ENCODE measurements at regions not wholly inside any gene's neighbourhood (a gene's known extent, or its start where the extent isn't known, plus 50 kb on each side); places are given as distances from the start of the nearest gene placed in this dataset.
A peak's percentile ranks its signal among the peaks of the same experiment; 100 is the strongest.

GRCh38 chr3:68090571-68090970 lies 436.2 kb upstream of the SUCLG2 start:
- ATAC-seq (ENCODE audit: low FRiP score) (no peak), DNase-seq (no peak)
- H3K36me3 ChIP-seq (ENCODE audit: control insufficient read depth in 1 of 2, insufficient read depth in 2 of 2, low read length in 1 of 2) = no peaks in the 10 kb centered on the region
- H3K4me1 ChIP-seq (ENCODE audit: control insufficient read depth in 1 of 2, insufficient read depth in 2 of 2, low read length in 2 of 2) = peaks cover 2% of the 10 kb centered on the region in 2 donors
- no peak overlapping the region for H3K4me3 ChIP-seq (ENCODE audit: low read length in 2 of 2)
- WGBS, 2 donors = 10 to 48% methylated on average over 1 of the region's 1 CpG
- H3K27me3 ChIP-seq (ENCODE audit: control insufficient read depth in 1 of 2, insufficient read depth in 2 of 2, low read length in 1 of 2) = no peaks in the 10 kb centered on the region
- intact Hi-C loops (cut with DNase I) = no loop called here
- no peak overlapping the region for H3K27ac ChIP-seq (ENCODE audit: low read depth in 1 of 2, low read length in 2 of 2)
- no peaks in the 10 kb centered on the region for H3K9me3 ChIP-seq (ENCODE audit: control insufficient read depth, low read length)

GRCh38 chr3:68089572-68090011 lies 435.2 kb upstream of the SUCLG2 start:
- no peak overlapping the region for H3K4me3 ChIP-seq (ENCODE audit: low read length in 2 of 2)
- no peaks in the 10 kb centered on the region for H3K27me3 ChIP-seq (ENCODE audit: control insufficient read depth in 1 of 2, insufficient read depth in 2 of 2, low read length in 1 of 2)
- peaks cover 2% of the 10 kb centered on the region in 2 donors for H3K4me1 ChIP-seq (ENCODE audit: control insufficient read depth in 1 of 2, insufficient read depth in 2 of 2, low read length in 2 of 2)
- intact Hi-C loops (cut with DNase I) = no loop called here
- no peaks in the 10 kb centered on the region for H3K36me3 ChIP-seq (ENCODE audit: control insufficient read depth in 1 of 2, insufficient read depth in 2 of 2, low read length in 1 of 2)
- no peak for ATAC-seq (ENCODE audit: low FRiP score)
- no peak for DNase-seq
- H3K9me3 ChIP-seq (ENCODE audit: control insufficient read depth, low read length) = no peaks in the 10 kb centered on the region
- 2 to 5% methylated on average over 3 of the region's 3 CpGs for WGBS, 2 donors
- peak overlapping the region in 1 of 2 donors; percentile 57 for H3K27ac ChIP-seq (ENCODE audit: low read depth in 1 of 2, low read length in 2 of 2)

- no peaks in the 10 kb centered on the region for H3K36me3 ChIP-seq (ENCODE audit: control insufficient read depth in 1 of 2, insufficient read depth in 2 of 2, low read length in 1 of 2)
- peaks cover 2% of the 10 kb centered on the region in 2 donors for H3K4me1 ChIP-seq (ENCODE audit: control insufficient read depth in 1 of 2, insufficient read depth in 2 of 2, low read length in 2 of 2)
- no peak overlapping the region for H3K27ac ChIP-seq (ENCODE audit: low read depth in 1 of 2, low read length in 2 of 2)
- no peaks in the 10 kb centered on the region for H3K9me3 ChIP-seq (ENCODE audit: control insufficient read depth, low read length)
- 87 to 92% methylated on average over 3 of the region's 3 CpGs for WGBS, 2 donors
- DNase-seq (no peak), ATAC-seq (ENCODE audit: low FRiP score) (no peak)
- intact Hi-C loops (cut with DNase I) = no loop called here
- no peaks in the 10 kb centered on the region for H3K27me3 ChIP-seq (ENCODE audit: control insufficient read depth in 1 of 2, insufficient read depth in 2 of 2, low read length in 1 of 2)
- H3K4me3 ChIP-seq (ENCODE audit: low read length in 2 of 2) = no peak overlapping the region
These were observed 434.2 kb upstream of the SUCLG2 start for GRCh38 chr3:68088636-68089035.

GRCh38 chr3:68088216-68088615 lies 433.8 kb upstream of the SUCLG2 start:
- H3K27me3 ChIP-seq (ENCODE audit: control insufficient read depth in 1 of 2, insufficient read depth in 2 of 2, low read length in 1 of 2) = no peaks in the 10 kb centered on the region
- no peak for DNase-seq
- 62 to 64% methylated on average over 3 of the region's 3 CpGs for WGBS, 2 donors
- H3K27ac ChIP-seq (ENCODE audit: low read depth in 1 of 2, low read length in 2 of 2) = no peak overlapping the region
- H3K36me3 ChIP-seq (ENCODE audit: control insufficient read depth in 1 of 2, insufficient read depth in 2 of 2, low read length in 1 of 2) = no peaks in the 10 kb centered on the region
- no peaks in the 10 kb centered on the region for H3K9me3 ChIP-seq (ENCODE audit: control insufficient read depth, low read length)
- intact Hi-C loops (cut with DNase I) = no loop called here
- H3K4me3 ChIP-seq (ENCODE audit: low read length in 2 of 2) = no peak overlapping the region
- ATAC-seq (ENCODE audit: low FRiP score) = no peak
- H3K4me1 ChIP-seq (ENCODE audit: control insufficient read depth in 1 of 2, insufficient read depth in 2 of 2, low read length in 2 of 2) = peaks cover 2% of the 10 kb centered on the region in 2 donors

GRCh38 chr3:68072062-68072461 lies 417.6 kb upstream of the SUCLG2 start:
- no peak for DNase-seq
- no peaks in the 10 kb centered on the region for H3K36me3 ChIP-seq (ENCODE audit: control insufficient read depth in 1 of 2, insufficient read depth in 2 of 2, low read length in 1 of 2)
- intact Hi-C loops (cut with DNase I) = no loop called here
- 81 to 82% methylated on average over 3 of the region's 3 CpGs for WGBS, 2 donors
- H3K27me3 ChIP-seq (ENCODE audit: control insufficient read depth in 1 of 2, insufficient read depth in 2 of 2, low read length in 1 of 2) = no peaks in the 10 kb centered on the region
- H3K4me1 ChIP-seq (ENCODE audit: control insufficient read depth in 1 of 2, insufficient read depth in 2 of 2, low read length in 2 of 2) = no peaks in the 10 kb centered on the region
- H3K9me3 ChIP-seq (ENCODE audit: control insufficient read depth, low read length) = peaks cover 5% of the 10 kb centered on the region
- no peak for ATAC-seq (ENCODE audit: low FRiP score)
- H3K27ac ChIP-seq (ENCODE audit: low read depth in 1 of 2, low read length in 2 of 2) = no peak overlapping the region
- H3K4me3 ChIP-seq (ENCODE audit: low read length in 2 of 2) = no peak overlapping the region

GRCh38 chr3:68070186-68070585 lies 415.8 kb upstream of the SUCLG2 start:
- peaks cover 3% of the 10 kb centered on the region for H3K9me3 ChIP-seq (ENCODE audit: control insufficient read depth, low read length)
- no peak overlapping the region for H3K4me3 ChIP-seq (ENCODE audit: low read length in 2 of 2)
- DNase-seq = no peak
- 93 to 100% methylated on average over 2 of the region's 2 CpGs for WGBS, 2 donors
- intact Hi-C loops (cut with DNase I) = no loop called here
- H3K4me1 ChIP-seq (ENCODE audit: control insufficient read depth in 1 of 2, insufficient read depth in 2 of 2, low read length in 2 of 2) = no peaks in the 10 kb centered on the region
- no peaks in the 10 kb centered on the region for H3K27me3 ChIP-seq (ENCODE audit: control insufficient read depth in 1 of 2, insufficient read depth in 2 of 2, low read length in 1 of 2)
- H3K36me3 ChIP-seq (ENCODE audit: control insufficient read depth in 1 of 2, insufficient read depth in 2 of 2, low read length in 1 of 2) = no peaks in the 10 kb centered on the region
- ATAC-seq (ENCODE audit: low FRiP score) = no peak
- H3K27ac ChIP-seq (ENCODE audit: low read depth in 1 of 2, low read length in 2 of 2) = no peak overlapping the region

GRCh38 chr3:68067314-68067713 lies 412.9 kb upstream of the SUCLG2 start:
- DNase-seq (no peak), ATAC-seq (ENCODE audit: low FRiP score) (no peak)
- no peaks in the 10 kb centered on the region for H3K27me3 ChIP-seq (ENCODE audit: control insufficient read depth in 1 of 2, insufficient read depth in 2 of 2, low read length in 1 of 2)
- H3K9me3 ChIP-seq (ENCODE audit: control insufficient read depth, low read length) = peaks cover 3% of the 10 kb centered on the region
- no peaks in the 10 kb centered on the region for H3K4me1 ChIP-seq (ENCODE audit: control insufficient read depth in 1 of 2, insufficient read depth in 2 of 2, low read length in 2 of 2)
- H3K4me3 ChIP-seq (ENCODE audit: low read length in 2 of 2) = no peak overlapping the region
- intact Hi-C loops (cut with DNase I) = no loop called here
- WGBS, 2 donors = 92% methylated on average over 1 of the region's 1 CpG
- no peaks in the 10 kb centered on the region for H3K36me3 ChIP-seq (ENCODE audit: control insufficient read depth in 1 of 2, insufficient read depth in 2 of 2, low read length in 1 of 2)
- no peak overlapping the region for H3K27ac ChIP-seq (ENCODE audit: low read depth in 1 of 2, low read length in 2 of 2)

GRCh38 chr3:68062926-68063325 lies 408.5 kb upstream of the SUCLG2 start:
- intact Hi-C loops (cut with DNase I) = no loop called here
- Histone ChIP-seq H3K27ac (ENCODE audit: low read depth in 1 of 2, low read length in 2 of 2) (no peak overlapping the region), H3K36me3 (ENCODE audit: control insufficient read depth in 1 of 2, insufficient read depth in 2 of 2, low read length in 1 of 2) (no peaks in the 10 kb centered on the region), H3K4me3 (ENCODE audit: low read length in 2 of 2) (no peak overlapping the region), H3K4me1 (ENCODE audit: control insufficient read depth in 1 of 2, insufficient read depth in 2 of 2, low read length in 2 of 2) (peaks cover 0 to 2% of the 10 kb centered on the region in 2 donors), H3K27me3 (ENCODE audit: control insufficient read depth in 1 of 2, insufficient read depth in 2 of 2, low read length in 1 of 2) (no peaks in the 10 kb centered on the region), H3K9me3 (ENCODE audit: control insufficient read depth, low read length) (no peaks in the 10 kb centered on the region)
- ATAC-seq (ENCODE audit: low FRiP score) (no peak), DNase-seq (no peak)
- 51 to 59% methylated on average over 5 of the region's 5 CpGs for WGBS, 2 donors

GRCh38 chr3:68060910-68061309 lies 406.5 kb upstream of the SUCLG2 start:
- H3K9me3 ChIP-seq (ENCODE audit: control insufficient read depth, low read length) = no peaks in the 10 kb centered on the region
- H3K4me3 ChIP-seq (ENCODE audit: low read length in 2 of 2) = no peak overlapping the region
- ATAC-seq (ENCODE audit: low FRiP score) (no peak), DNase-seq (no peak)
- H3K36me3 ChIP-seq (ENCODE audit: control insufficient read depth in 1 of 2, insufficient read depth in 2 of 2, low read length in 1 of 2) = no peaks in the 10 kb centered on the region
- H3K4me1 ChIP-seq (ENCODE audit: control insufficient read depth in 1 of 2, insufficient read depth in 2 of 2, low read length in 2 of 2) = peaks cover 2 to 4% of the 10 kb centered on the region in 2 donors
- H3K27ac ChIP-seq (ENCODE audit: low read depth in 1 of 2, low read length in 2 of 2) = no peak overlapping the region
- no peaks in the 10 kb centered on the region for H3K27me3 ChIP-seq (ENCODE audit: control insufficient read depth in 1 of 2, insufficient read depth in 2 of 2, low read length in 1 of 2)
- intact Hi-C loops (cut with DNase I) = no loop called here
- WGBS, 2 donors = 28 to 58% methylated on average over 5 of the region's 5 CpGs

Data from aorta (tissue), 5 donors.